Naive thymus-derived CD4-positive, alpha-beta T cell (primary cell): ENCODE measurements at regions not wholly inside any gene's neighbourhood (a gene's known extent, or its start where the extent isn't known, plus 50 kb on each side); places are given as distances from the start of the nearest gene placed in this dataset.

Experiments
- ATAC-seq: fragments of 150-1000 bp; cut with Tn5 transposase; 2 replicates; pipeline ENCODE4 v1.10.0; 2021; ENCODE audit warnings: mild to moderate bottlenecking, moderate library complexity
- CTCF ChIA-PET: fragments of 350-600 bp; sonication (Branson Sonifier 250); formaldehyde crosslinking; loops from one replicate; lab custom pipeline; 2021; ENCODE audit warnings: antibody characterized with exemption; lab: Charles Lee
- POLR2A ChIA-PET: fragments of 350-600 bp; sonication (Branson Sonifier 250); formaldehyde crosslinking; loops from one replicate; lab custom pipeline; 2021; ENCODE audit warnings: antibody characterized with exemption, inconsistent platforms; lab: Charles Lee
- DNase-seq, 9 donors: peaks; one replicate each; pipeline versions ENCODE4 v3.0.0 to v3.0.0-alpha.2; 2020 to 2022; ENCODE audit warnings: mixed read lengths in 1 of 9
- H3K27ac ChIP-seq: one replicate; pipeline ENCODE4 v1.7.0; 2013; ENCODE audit warnings: mild to moderate bottlenecking, low read depth, low read length, moderate library complexity
- H3K27me3 ChIP-seq, 2 donors: one replicate each; pipeline ENCODE4 v1.7.0; 2013; ENCODE audit warnings: low read length in 2 of 2, mild to moderate bottlenecking in 2 of 2, moderate library complexity in 2 of 2; ENCODE audit not compliant: control insufficient read depth in 2 of 2, insufficient read depth in 2 of 2
- H3K36me3 ChIP-seq, 3 experiments: 1 replicate in 2 of 3; 2 replicates in 1 of 3; pipeline ENCODE4 v1.7.0; 2013; ENCODE audit warnings: low read length in 3 of 3, mild to moderate bottlenecking in 3 of 3, moderate library complexity in 1 of 3; ENCODE audit not compliant: insufficient read depth in 3 of 3, control insufficient read depth in 2 of 3
- H3K4me1 ChIP-seq, 2 donors: one replicate each; pipeline ENCODE4 v1.7.0; 2013; ENCODE audit warnings: low read length in 2 of 2, mild to moderate bottlenecking in 2 of 2, moderate library complexity in 1 of 2; ENCODE audit not compliant: control insufficient read depth in 2 of 2, insufficient read depth in 2 of 2
- H3K4me3 ChIP-seq: 2 replicates; pipeline ENCODE4 v1.7.0; 2013; ENCODE audit warnings: mild to moderate bottlenecking, low read length
- H3K9me3 ChIP-seq, 3 experiments: 1 replicate in 2 of 3; 2 replicates in 1 of 3; pipeline ENCODE4 v1.7.0; 2013; ENCODE audit warnings: low read length in 3 of 3; ENCODE audit not compliant: control insufficient read depth in 2 of 3
- H3K27ac Mint-ChIP-seq, 9 donors: one replicate each; pipeline ENCODE4 v1.8.0; 2020 to 2022; ENCODE audit warnings: mixed read lengths in 9 of 9, mild to moderate bottlenecking in 8 of 9, moderate library complexity in 5 of 9, inconsistent platforms in 2 of 9
- H3K27me3 Mint-ChIP-seq, 5 donors: one replicate each; pipeline ENCODE4 v1.8.0; 2021 to 2022; ENCODE audit warnings: mixed read lengths in 5 of 5, mild to moderate bottlenecking in 1 of 5
- H3K36me3 Mint-ChIP-seq, 5 donors: one replicate each; pipeline ENCODE4 v1.8.0; 2020 to 2022; ENCODE audit warnings: mixed read lengths in 5 of 5, mild to moderate bottlenecking in 3 of 5, inconsistent platforms in 1 of 5
- H3K4me1 Mint-ChIP-seq, 7 donors: one replicate each; pipeline ENCODE4 v1.8.0; 2020 to 2022; ENCODE audit warnings: mixed read lengths in 7 of 7, mild to moderate bottlenecking in 3 of 7, inconsistent platforms in 1 of 7
- H3K4me3 Mint-ChIP-seq, 10 donors: one replicate each; pipeline ENCODE4 v1.8.0; 2020 to 2022; ENCODE audit warnings: mild to moderate bottlenecking in 10 of 10, mixed read lengths in 10 of 10, moderate library complexity in 6 of 10, inconsistent platforms in 2 of 10
- H3K9me3 Mint-ChIP-seq, 11 donors: one replicate each; pipeline ENCODE4 v1.8.0; 2020 to 2022; ENCODE audit warnings: mixed read lengths in 11 of 11, mild to moderate bottlenecking in 4 of 11, inconsistent platforms in 1 of 11, moderate library complexity in 1 of 11
- intact Hi-C, 2 donors: fragments of 100-400 bp; cut with micrococcal nuclease; formaldehyde crosslinking; loops; one replicate each; pipeline ENCODE4 v1.15.1; 2023

- Mint-ChIP-seq H3K9me3 (peaks cover 0 to 15% (median 0%) of the 10 kb centered on the region in 11 donors), H3K4me3 (no peak overlapping the region), H3K27me3 (peaks cover 0 to 6% (median 0%) of the 10 kb centered on the region in 5 donors), H3K36me3 (no peaks in the 10 kb centered on the region), H3K27ac (no peak overlapping the region), H3K4me1 (no peaks in the 10 kb centered on the region)
- ChIA-PET POLR2A (no interaction called here), CTCF (no interaction called here)
- intact Hi-C loops = no loop called here
- Histone ChIP-seq H3K27me3 (no peaks in the 10 kb centered on the region), H3K36me3 (no peaks in the 10 kb centered on the region), H3K27ac (no peak overlapping the region), H3K4me1 (no peaks in the 10 kb centered on the region), H3K9me3 (no peaks in the 10 kb centered on the region), H3K4me3 (no peak overlapping the region)
- no peak for DNase-seq
- ATAC-seq = no peak
Observed at GRCh38 chr18:64253222-64253621, 104.3 kb upstream of the LINC00305 start.

- H3K4me1 Mint-ChIP-seq = no peaks in the 10 kb centered on the region
- H3K9me3 Mint-ChIP-seq = peaks cover 0 to 10% (median 0%) of the 10 kb centered on the region in 11 donors
- Histone ChIP-seq H3K9me3 (no peaks in the 10 kb centered on the region), H3K27me3 (no peaks in the 10 kb centered on the region), H3K36me3 (no peaks in the 10 kb centered on the region), H3K27ac (no peak overlapping the region), H3K4me3 (no peak overlapping the region), H3K4me1 (no peaks in the 10 kb centered on the region)
- no peak for ATAC-seq
- intact Hi-C loops = no loop called here
- H3K27ac Mint-ChIP-seq = no peak overlapping the region
- no peaks in the 10 kb centered on the region for H3K36me3 Mint-ChIP-seq
- ChIA-PET CTCF (no interaction called here), POLR2A (no interaction called here)
- no peak for DNase-seq
- no peak overlapping the region for H3K4me3 Mint-ChIP-seq
- peaks cover 0 to 6% (median 0%) of the 10 kb centered on the region in 5 donors for H3K27me3 Mint-ChIP-seq
Observed at GRCh38 chr18:64248836-64249235, 99.9 kb upstream of the LINC00305 start.

- Mint-ChIP-seq H3K9me3 (peaks cover 0 to 12% (median 0%) of the 10 kb centered on the region in 11 donors), H3K27me3 (no peaks in the 10 kb centered on the region), H3K4me1 (no peaks in the 10 kb centered on the region), H3K4me3 (no peak overlapping the region), H3K27ac (no peak overlapping the region), H3K36me3 (no peaks in the 10 kb centered on the region)
- Histone ChIP-seq H3K9me3 (no peaks in the 10 kb centered on the region), H3K27me3 (no peaks in the 10 kb centered on the region), H3K36me3 (no peaks in the 10 kb centered on the region), H3K27ac (no peak overlapping the region), H3K4me3 (no peak overlapping the region), H3K4me1 (no peaks in the 10 kb centered on the region)
- DNase-seq (no peak), ATAC-seq (no peak)
- intact Hi-C loops = no loop called here
- POLR2A ChIA-PET = no interaction called here
- CTCF ChIA-PET = no interaction called here
Observed at GRCh38 chr18:64245126-64245861, 96.4 kb upstream of the LINC00305 start.

GRCh38 chr18:64244571-64244970, 95.7 kb upstream of the LINC00305 start:
- Histone ChIP-seq H3K27ac (no peak overlapping the region), H3K36me3 (no peaks in the 10 kb centered on the region), H3K4me3 (no peak overlapping the region), H3K27me3 (no peaks in the 10 kb centered on the region), H3K9me3 (no peaks in the 10 kb centered on the region), H3K4me1 (no peaks in the 10 kb centered on the region)
- POLR2A ChIA-PET = no interaction called here
- no peak for DNase-seq
- no peak for ATAC-seq
- Mint-ChIP-seq H3K4me1 (no peaks in the 10 kb centered on the region), H3K27ac (no peak overlapping the region), H3K4me3 (no peak overlapping the region), H3K36me3 (no peaks in the 10 kb centered on the region), H3K9me3 (peaks cover 0 to 12% (median 0%) of the 10 kb centered on the region in 11 donors), H3K27me3 (no peaks in the 10 kb centered on the region)
- CTCF ChIA-PET = no interaction called here
- intact Hi-C loops = no loop called here

- CTCF ChIA-PET = no interaction called here
- H3K27me3 ChIP-seq = no peaks in the 10 kb centered on the region
- intact Hi-C loops = no loop called here
- Mint-ChIP-seq H3K4me3 (no peak overlapping the region), H3K4me1 (no peaks in the 10 kb centered on the region), H3K36me3 (no peaks in the 10 kb centered on the region), H3K9me3 (peaks cover 0 to 11% (median 0%) of the 10 kb centered on the region in 11 donors), H3K27ac (no peak overlapping the region), H3K27me3 (no peaks in the 10 kb centered on the region)
- no peak overlapping the region for H3K4me3 ChIP-seq
- POLR2A ChIA-PET = no interaction called here
- no peak overlapping the region for H3K27ac ChIP-seq
- DNase-seq (no peak), ATAC-seq (no peak)
- H3K4me1 ChIP-seq = no peaks in the 10 kb centered on the region
- no peaks in the 10 kb centered on the region for H3K9me3 ChIP-seq
- H3K36me3 ChIP-seq = no peaks in the 10 kb centered on the region
Observed at GRCh38 chr18:64240316-64240715, 91.4 kb upstream of the LINC00305 start.

- H3K4me1 Mint-ChIP-seq = no peaks in the 10 kb centered on the region
- CTCF ChIA-PET = no interaction called here
- H3K27me3 Mint-ChIP-seq = no peaks in the 10 kb centered on the region
- ATAC-seq = no peak
- H3K9me3 Mint-ChIP-seq = peaks cover 0 to 10% (median 0%) of the 10 kb centered on the region in 11 donors
- no peak overlapping the region for H3K27ac ChIP-seq
- H3K9me3 ChIP-seq = no peaks in the 10 kb centered on the region
- no peaks in the 10 kb centered on the region for H3K27me3 ChIP-seq
- H3K4me3 ChIP-seq = no peak overlapping the region
- H3K36me3 ChIP-seq = no peaks in the 10 kb centered on the region
- DNase-seq = no peak
- intact Hi-C loops = no loop called here
- H3K4me1 ChIP-seq = no peaks in the 10 kb centered on the region
- no peaks in the 10 kb centered on the region for H3K36me3 Mint-ChIP-seq
- H3K27ac Mint-ChIP-seq = no peak overlapping the region
- POLR2A ChIA-PET = no interaction called here
- H3K4me3 Mint-ChIP-seq = no peak overlapping the region
Observed at GRCh38 chr18:64238076-64238475, 89.2 kb upstream of the LINC00305 start.

GRCh38 chr18:64234321-64234720, 85.4 kb upstream of the LINC00305 start:
- ChIA-PET POLR2A (no interaction called here), CTCF (no interaction called here)
- Mint-ChIP-seq H3K36me3 (peaks cover 0 to 8% (median 0%) of the 10 kb centered on the region in 5 donors), H3K4me3 (no peak overlapping the region), H3K4me1 (no peaks in the 10 kb centered on the region), H3K9me3 (peaks cover 0 to 15% (median 7%) of the 10 kb centered on the region in 11 donors), H3K27ac (no peak overlapping the region), H3K27me3 (peaks cover 0 to 5% (median 0%) of the 10 kb centered on the region in 5 donors)
- H3K27me3 ChIP-seq = no peaks in the 10 kb centered on the region
- no peaks in the 10 kb centered on the region for H3K36me3 ChIP-seq
- H3K27ac ChIP-seq = no peak overlapping the region
- ATAC-seq (no peak), DNase-seq (no peak)
- no peak overlapping the region for H3K4me3 ChIP-seq
- no peaks in the 10 kb centered on the region for H3K9me3 ChIP-seq
- intact Hi-C loops = no loop called here
- no peaks in the 10 kb centered on the region for H3K4me1 ChIP-seq
